Uterus (tissue), 3 donors: ENCODE measurements at regions not wholly inside any gene's neighbourhood (a gene's known extent, or its start where the extent isn't known, plus 50 kb on each side); places are given as distances from the start of the nearest gene placed in this dataset.
"Not testable (repeated sequence)": the region's sequence is repeated elsewhere in the genome, so short reads cannot be mapped to it uniquely, and the experiment has no call there.

Experiments
- DNase-seq, 2 donors: peaks; one replicate each; pipeline ENCODE4 v3.0.0-alpha.2; 2019 to 2020
- H3K27ac ChIP-seq, 2 donors: fragments of 200-600 bp; sonication (generic); 1 replicate in 1 of 2; 2 replicates in 1 of 2; pipeline ENCODE4 v1.5.1; 2016 to 2018
- H3K27me3 ChIP-seq, 2 donors: fragments of 200-600 bp; sonication (generic); one replicate each; pipeline ENCODE4 v1.5.1; 2018 to 2019; ENCODE audit warnings: control low read depth in 1 of 2
- H3K36me3 ChIP-seq, 2 donors: fragments of 200-600 bp; sonication (generic); one replicate each; pipeline ENCODE4 v1.5.1; 2019; ENCODE audit warnings: control low read depth in 1 of 2
- H3K4me1 ChIP-seq, 2 donors: fragments of 200-600 bp; sonication (generic); one replicate each; pipeline ENCODE4 v1.5.1; 2018 to 2019; ENCODE audit warnings: control low read depth in 1 of 2
- H3K4me3 ChIP-seq, 2 donors: fragments of 200-600 bp; sonication (generic); 1 replicate in 1 of 2; 2 replicates in 1 of 2; pipeline ENCODE4 v1.5.1; 2018 to 2019; ENCODE audit warnings: mild to moderate bottlenecking in 1 of 2
- H3K9me3 ChIP-seq, 2 donors: fragments of 200-600 bp; sonication (generic); one replicate each; pipeline ENCODE4 v1.5.1; 2019; ENCODE audit warnings: control low read depth in 1 of 2
- POLR2A ChIP-seq, 2 donors: fragments of 450-650 bp; IDR thresholded peaks; one replicate each; pipeline ENCODE4 v1.6.1; 2016; ENCODE audit warnings: antibody characterized with exemption in 2 of 2, mild to moderate bottlenecking in 1 of 2, moderate library complexity in 1 of 2
- intact Hi-C: fragments of 100-400 bp; cut with DNase I; formaldehyde crosslinking; loops from one replicate; pipeline ENCODE4 v1.15.1; 2023; ENCODE audit warnings: low total_unique reads
- TF ChIP-seq, protein P1 (sequence below), 4 experiments: fragments of 200-600 bp in 2 of 4; fragments of 450-650 bp in 2 of 4; sonication (generic) in 2 of 4; IDR thresholded peaks; one replicate each; pipeline ENCODE4 v1.5.1; 2016 to 2019; ENCODE audit warnings: antibody characterized with exemption in 4 of 4, mild to moderate bottlenecking in 2 of 4, moderate library complexity in 1 of 4
- donor health status: DM: yes; HTN: yes; CAD: no.

DNA sequence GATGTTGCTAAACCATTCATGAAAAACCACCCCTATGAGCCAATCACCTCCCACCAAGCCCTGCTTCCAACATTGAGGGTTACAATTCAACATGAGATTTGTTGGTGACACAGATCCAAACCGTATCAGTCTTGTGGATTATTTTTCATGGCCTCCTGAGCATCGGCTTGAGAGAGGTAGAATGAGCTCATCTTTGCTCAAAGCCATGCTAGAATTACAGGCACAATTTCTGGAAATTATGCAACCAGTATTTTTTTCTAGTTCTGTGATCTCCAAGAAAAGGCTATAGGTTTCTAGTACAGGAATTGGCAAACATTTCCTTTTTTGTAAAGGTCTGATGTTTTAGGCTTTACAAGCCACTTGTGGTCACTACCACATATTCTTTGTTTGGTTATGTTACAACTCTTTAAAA, 219.4 kb downstream of the DUSP10 start:
- no peak for DNase-seq
- Histone ChIP-seq H3K36me3 (no peaks in the 10 kb centered on the region), H3K4me1 (no peaks in the 10 kb centered on the region), H3K4me3 (no peak overlapping the region), H3K27ac (no peak overlapping the region), H3K27me3 (no peaks in the 10 kb centered on the region), H3K9me3 (no peaks in the 10 kb centered on the region)
- intact Hi-C loops: no loop called here
- TF ChIP-seq, protein P1, sequence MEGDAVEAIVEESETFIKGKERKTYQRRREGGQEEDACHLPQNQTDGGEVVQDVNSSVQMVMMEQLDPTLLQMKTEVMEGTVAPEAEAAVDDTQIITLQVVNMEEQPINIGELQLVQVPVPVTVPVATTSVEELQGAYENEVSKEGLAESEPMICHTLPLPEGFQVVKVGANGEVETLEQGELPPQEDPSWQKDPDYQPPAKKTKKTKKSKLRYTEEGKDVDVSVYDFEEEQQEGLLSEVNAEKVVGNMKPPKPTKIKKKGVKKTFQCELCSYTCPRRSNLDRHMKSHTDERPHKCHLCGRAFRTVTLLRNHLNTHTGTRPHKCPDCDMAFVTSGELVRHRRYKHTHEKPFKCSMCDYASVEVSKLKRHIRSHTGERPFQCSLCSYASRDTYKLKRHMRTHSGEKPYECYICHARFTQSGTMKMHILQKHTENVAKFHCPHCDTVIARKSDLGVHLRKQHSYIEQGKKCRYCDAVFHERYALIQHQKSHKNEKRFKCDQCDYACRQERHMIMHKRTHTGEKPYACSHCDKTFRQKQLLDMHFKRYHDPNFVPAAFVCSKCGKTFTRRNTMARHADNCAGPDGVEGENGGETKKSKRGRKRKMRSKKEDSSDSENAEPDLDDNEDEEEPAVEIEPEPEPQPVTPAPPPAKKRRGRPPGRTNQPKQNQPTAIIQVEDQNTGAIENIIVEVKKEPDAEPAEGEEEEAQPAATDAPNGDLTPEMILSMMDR (IDR thresholded peaks at IDR 0.05): no peak
- no peak for TF ChIP-seq POLR2A (IDR thresholded peaks at IDR 0.05)

DNA sequence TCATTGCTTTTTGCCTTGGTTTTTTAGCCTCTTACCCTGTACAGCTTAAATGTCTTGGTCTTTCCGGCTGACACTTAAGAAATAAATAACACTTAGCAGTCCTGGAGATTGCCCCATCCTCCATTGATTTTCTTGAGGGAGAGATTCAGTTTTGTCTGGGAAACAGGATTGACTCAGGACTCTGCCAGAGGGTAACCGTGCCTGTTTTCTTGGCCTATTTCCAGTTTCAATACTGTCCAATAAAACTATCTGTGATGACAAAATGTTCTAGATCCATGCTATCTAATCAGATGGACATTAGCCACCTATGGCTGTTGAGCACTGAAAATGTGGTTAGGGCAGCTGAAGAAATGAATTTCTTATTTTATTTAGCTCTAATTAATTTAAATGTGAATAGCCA, 216.1 kb downstream of the DUSP10 start:
- Histone ChIP-seq H3K9me3 (no peaks in the 10 kb centered on the region), H3K27ac (no peak overlapping the region), H3K4me1 (no peaks in the 10 kb centered on the region), H3K36me3 (no peaks in the 10 kb centered on the region), H3K4me3 (no peak overlapping the region), H3K27me3 (no peaks in the 10 kb centered on the region)
- intact Hi-C loops: no loop called here
- DNase-seq: no peak
- TF ChIP-seq, protein P1 (IDR thresholded peaks at IDR 0.05): no peak
- TF ChIP-seq POLR2A (IDR thresholded peaks at IDR 0.05): no peak

DNA sequence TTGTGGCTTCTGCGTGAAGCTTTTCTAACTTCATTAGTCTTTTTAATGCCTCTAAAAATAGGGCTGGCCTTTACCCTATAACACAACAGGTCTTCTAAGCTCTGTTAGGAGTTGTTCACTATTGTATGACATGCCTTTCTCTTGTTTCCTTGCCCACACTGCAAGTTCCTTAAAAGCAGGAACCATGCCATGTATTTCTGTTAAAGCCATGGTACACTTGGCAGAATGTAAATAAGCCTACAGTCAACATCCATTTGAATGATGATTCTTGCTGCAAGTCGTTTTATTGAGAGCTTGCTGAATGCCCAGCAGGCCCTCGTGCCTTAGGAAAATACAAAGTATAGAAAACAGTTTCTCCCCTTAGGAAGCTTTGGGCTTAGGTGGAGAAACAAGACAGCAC, 214.6 kb downstream of the DUSP10 start:
- TF ChIP-seq POLR2A (IDR thresholded peaks at IDR 0.05): no peak
- Histone ChIP-seq H3K36me3 (no peaks in the 10 kb centered on the region), H3K27me3 (no peaks in the 10 kb centered on the region), H3K9me3 (no peaks in the 10 kb centered on the region), H3K4me1 (no peaks in the 10 kb centered on the region), H3K27ac (no peak overlapping the region), H3K4me3 (no peak overlapping the region)
- intact Hi-C loops: no loop called here
- no peak for DNase-seq

DNA sequence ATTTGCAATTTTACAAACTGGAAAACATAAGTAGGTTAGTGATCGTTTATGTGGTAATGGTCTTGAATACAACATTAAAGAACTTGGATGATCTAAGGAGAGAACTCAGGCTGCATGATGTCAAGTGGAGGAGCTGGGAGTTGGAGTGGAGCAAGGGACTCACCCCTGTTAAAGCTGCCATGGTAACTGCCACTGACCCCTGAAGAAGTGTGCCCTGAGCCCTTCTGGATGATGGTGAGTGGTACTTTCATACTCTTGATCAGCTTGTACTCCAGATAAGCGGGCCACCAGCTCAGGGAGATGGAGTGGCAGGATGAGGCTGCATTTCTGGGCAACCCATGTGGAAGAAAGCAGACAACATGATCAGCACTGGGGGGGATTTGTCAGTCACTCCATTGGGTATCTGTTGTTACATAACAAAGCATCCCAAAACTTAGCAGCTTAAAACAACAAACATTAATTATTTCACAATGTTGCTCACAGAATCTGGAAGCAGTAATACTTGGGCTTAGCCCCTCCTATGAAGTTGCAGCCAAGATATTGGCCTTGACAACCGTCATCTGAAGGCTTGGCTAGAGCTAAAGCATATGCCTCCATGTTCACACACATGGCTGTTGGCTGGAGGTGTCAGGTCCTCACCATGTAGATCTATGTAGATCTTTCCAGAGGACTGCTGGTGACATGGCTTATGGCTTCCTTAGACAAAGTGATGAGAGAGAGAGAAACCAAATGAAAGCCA, 213.8 kb downstream of the DUSP10 start:
- no peaks in the 10 kb centered on the region for H3K27me3 ChIP-seq
- intact Hi-C loops: no loop called here
- TF ChIP-seq, protein P1 (IDR thresholded peaks at IDR 0.05): no peak
- no peak for TF ChIP-seq POLR2A (IDR thresholded peaks at IDR 0.05)
- DNase-seq: no peak
- H3K9me3 ChIP-seq: no peaks in the 10 kb centered on the region
- no peak overlapping the region for H3K4me3 ChIP-seq
- H3K36me3 ChIP-seq: no peaks in the 10 kb centered on the region
- no peak overlapping the region for H3K27ac ChIP-seq
- no peaks in the 10 kb centered on the region for H3K4me1 ChIP-seq

DNA sequence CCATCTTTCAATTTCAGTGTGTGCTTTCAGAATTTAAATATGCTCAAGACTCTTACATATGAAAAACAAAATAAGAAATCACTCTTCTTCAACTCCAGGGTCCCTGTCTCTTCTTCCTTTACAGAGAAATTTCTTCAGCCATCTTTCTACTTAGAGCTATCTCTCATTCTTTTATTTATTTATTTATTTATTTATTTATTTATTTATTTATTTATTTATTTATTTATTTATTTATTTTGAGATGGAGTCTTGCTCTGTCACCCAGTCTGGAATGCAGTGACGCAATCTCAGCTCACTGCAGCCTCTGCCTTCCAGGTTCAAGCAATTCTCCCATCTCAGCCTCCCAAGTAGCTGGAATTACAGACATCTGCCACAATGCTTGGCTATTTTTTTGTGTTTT, 211.7 kb downstream of the DUSP10 start:
- H3K4me3 ChIP-seq, H3K4me1 ChIP-seq, H3K27ac ChIP-seq, DNase-seq, H3K9me3 ChIP-seq, H3K27me3 ChIP-seq, intact Hi-C loops, H3K36me3 ChIP-seq: not testable (repeated sequence)

DNA sequence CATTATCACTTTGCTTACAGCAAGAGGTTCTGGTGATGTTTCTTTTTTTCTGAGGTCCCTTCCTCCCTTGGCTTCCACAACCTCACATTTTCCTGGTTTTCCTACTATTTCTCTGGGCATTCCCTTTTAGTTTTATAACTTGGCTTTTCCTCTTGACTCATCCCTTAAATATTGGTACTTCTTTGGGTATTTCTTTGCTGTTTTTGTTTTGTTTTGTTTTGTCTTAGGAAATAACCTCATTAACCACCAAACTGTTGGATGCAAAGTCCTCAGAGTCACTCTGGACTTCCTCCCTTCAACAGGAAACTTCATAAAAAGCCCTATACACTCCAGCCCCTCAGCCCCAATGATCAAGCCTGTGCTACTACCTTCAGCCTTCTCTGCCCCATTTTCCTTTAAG, 211.1 kb downstream of the DUSP10 start:
- Histone ChIP-seq H3K9me3 (no peaks in the 10 kb centered on the region), H3K4me1 (no peaks in the 10 kb centered on the region), H3K36me3 (no peaks in the 10 kb centered on the region), H3K27ac (no peak overlapping the region), H3K27me3 (no peaks in the 10 kb centered on the region), H3K4me3 (no peak overlapping the region)
- DNase-seq: no peak
- intact Hi-C loops: no loop called here
- TF ChIP-seq POLR2A (IDR thresholded peaks at IDR 0.05): no peak
- TF ChIP-seq, protein P1 (IDR thresholded peaks at IDR 0.05): no peak
